Vagina (tissue), 2 donors: ENCODE measurements at regions not wholly inside any gene's neighbourhood (a gene's known extent, or its start where the extent isn't known, plus 50 kb on each side); places are given as distances from the start of the nearest gene placed in this dataset.

Experiments used
- CTCF ChIP-seq, 3 experiments: fragments of 450-650 bp in 2 of 3; fragments of 200-600 bp in 1 of 3; sonication (generic) in 1 of 3; IDR thresholded peaks; one replicate each; pipeline ENCODE4 v1.5.1; 2017 to 2019; ENCODE audit warnings: antibody characterized with exemption in 3 of 3, mild to moderate bottlenecking in 2 of 3, moderate library complexity in 2 of 3
- POLR2A ChIP-seq, 2 donors: fragments of 450-650 bp; IDR thresholded peaks; one replicate each; pipeline ENCODE4 v1.6.1; 2017; ENCODE audit warnings: antibody characterized with exemption in 2 of 2, mild to moderate bottlenecking in 2 of 2, moderate library complexity in 2 of 2
- POLR2AphosphoS5 ChIP-seq, 2 donors: sonication (generic); formaldehyde crosslinking; IDR thresholded peaks; one replicate each; pipeline ENCODE4 v1.9.0; 2017; ENCODE audit warnings: antibody characterized with exemption in 2 of 2, mild to moderate bottlenecking in 2 of 2, low read depth in 1 of 2; ENCODE audit not compliant: insufficient read depth in 1 of 2

- TF ChIP-seq CTCF (IDR thresholded peaks at IDR 0.05) (no peak), POLR2A (IDR thresholded peaks at IDR 0.05) (no peak), POLR2AphosphoS5 (IDR thresholded peaks at IDR 0.05; ENCODE audit: insufficient read depth in 1 of 2, low read depth in 1 of 2) (no peak)
These were observed 275.0 kb downstream of the PARM1 start for GRCh38 chr4:75207902-75208301.
